Mucosa of rectum (tissue), 2 donors: ENCODE measurements at regions not wholly inside any gene's neighbourhood (a gene's known extent, or its start where the extent isn't known, plus 50 kb on each side); places are given as distances from the start of the nearest gene placed in this dataset.

Experiments
- H3K27ac ChIP-seq, 2 donors: one replicate each; pipeline ENCODE4 v1.7.0; 2013; ENCODE audit warnings: inconsistent platforms in 2 of 2, low read depth in 2 of 2, low read length in 2 of 2
- H3K27me3 ChIP-seq, 2 donors: one replicate each; pipeline ENCODE4 v1.7.0; 2013; ENCODE audit warnings: low read length in 2 of 2; ENCODE audit not compliant: control insufficient read depth in 2 of 2, insufficient read depth in 2 of 2
- H3K36me3 ChIP-seq, 2 donors: one replicate each; pipeline ENCODE4 v1.7.0; 2013; ENCODE audit warnings: low read length in 2 of 2; ENCODE audit not compliant: control insufficient read depth in 2 of 2, insufficient read depth in 2 of 2
- H3K4me1 ChIP-seq, 2 donors: one replicate each; pipeline ENCODE4 v1.7.0; 2013; ENCODE audit warnings: low read length in 2 of 2, mild to moderate bottlenecking in 1 of 2; ENCODE audit not compliant: control insufficient read depth in 2 of 2, insufficient read depth in 2 of 2
- H3K4me3 ChIP-seq, 2 donors: one replicate each; pipeline ENCODE4 v1.7.0; 2013; ENCODE audit warnings: low read length in 2 of 2
- H3K9ac ChIP-seq, 2 donors: one replicate each; pipeline ENCODE4 v1.7.0; 2013; ENCODE audit warnings: low read length in 2 of 2, low read depth in 1 of 2, mild to moderate bottlenecking in 1 of 2
- H3K9me3 ChIP-seq, 2 donors: one replicate each; pipeline ENCODE4 v1.7.0; 2013; ENCODE audit warnings: low read length in 2 of 2; ENCODE audit not compliant: control insufficient read depth in 2 of 2
- donor health status: healthy.
- donor health status: Normal muscosa, but diverticular disease.

- no peak overlapping the region for H3K27ac ChIP-seq
Measured at GRCh38 chr9:31236344-31236743, 1148.1 kb upstream of the ACO1 start.

GRCh38 chr9:31243386-31243785 is 1141.1 kb upstream of the ACO1 start:
- H3K36me3 ChIP-seq: no peaks in the 10 kb centered on the region
- no peak overlapping the region for H3K27ac ChIP-seq
- no peaks in the 10 kb centered on the region for H3K4me1 ChIP-seq
- no peak overlapping the region for H3K9ac ChIP-seq
- no peaks in the 10 kb centered on the region for H3K9me3 ChIP-seq
- no peaks in the 10 kb centered on the region for H3K27me3 ChIP-seq
- no peak overlapping the region for H3K4me3 ChIP-seq

More at GRCh38 chr9:31236344-31236743, 1148.1 kb upstream of the ACO1 start:
- no peaks in the 10 kb centered on the region for H3K9me3 ChIP-seq
- no peaks in the 10 kb centered on the region for H3K27me3 ChIP-seq
- H3K36me3 ChIP-seq: no peaks in the 10 kb centered on the region
- H3K4me3 ChIP-seq: no peak overlapping the region
- H3K4me1 ChIP-seq: no peaks in the 10 kb centered on the region
- no peak overlapping the region for H3K9ac ChIP-seq

- no peak overlapping the region for H3K27ac ChIP-seq
- H3K9ac ChIP-seq: no peak overlapping the region
- H3K36me3 ChIP-seq: no peaks in the 10 kb centered on the region
- H3K4me1 ChIP-seq: no peaks in the 10 kb centered on the region
- no peak overlapping the region for H3K4me3 ChIP-seq
- no peaks in the 10 kb centered on the region for H3K27me3 ChIP-seq
- H3K9me3 ChIP-seq: no peaks in the 10 kb centered on the region
Measured at GRCh38 chr9:31248156-31248555, 1136.3 kb upstream of the ACO1 start.

- Histone ChIP-seq H3K9me3 (no peaks in the 10 kb centered on the region), H3K9ac (no peak overlapping the region), H3K27me3 (no peaks in the 10 kb centered on the region), H3K27ac (no peak overlapping the region), H3K36me3 (no peaks in the 10 kb centered on the region), H3K4me3 (no peak overlapping the region), H3K4me1 (no peaks in the 10 kb centered on the region)
Measured at GRCh38 chr9:31251386-31251785, 1133.1 kb upstream of the ACO1 start.

GRCh38 chr9:31253800-31254762 is 1130.4 kb upstream of the ACO1 start:
- H3K4me3 ChIP-seq: no peak overlapping the region
- no peaks in the 10 kb centered on the region for H3K9me3 ChIP-seq

GRCh38 chr9:31255211-31255610 is 1129.2 kb upstream of the ACO1 start:
- no peak overlapping the region for H3K27ac ChIP-seq
- H3K4me3 ChIP-seq: no peak overlapping the region
- H3K27me3 ChIP-seq: no peaks in the 10 kb centered on the region
- no peaks in the 10 kb centered on the region for H3K36me3 ChIP-seq
- no peak overlapping the region for H3K9ac ChIP-seq
- no peaks in the 10 kb centered on the region for H3K9me3 ChIP-seq
- no peaks in the 10 kb centered on the region for H3K4me1 ChIP-seq

More at GRCh38 chr9:31253800-31254762, 1130.4 kb upstream of the ACO1 start:
- H3K4me1 ChIP-seq: no peaks in the 10 kb centered on the region
- H3K27ac ChIP-seq: no peak overlapping the region
- H3K9ac ChIP-seq: no peak overlapping the region
- no peaks in the 10 kb centered on the region for H3K36me3 ChIP-seq
- no peaks in the 10 kb centered on the region for H3K27me3 ChIP-seq

- Histone ChIP-seq H3K36me3 (no peaks in the 10 kb centered on the region), H3K9me3 (no peaks in the 10 kb centered on the region), H3K4me1 (no peaks in the 10 kb centered on the region), H3K27me3 (no peaks in the 10 kb centered on the region), H3K27ac (no peak overlapping the region), H3K9ac (no peak overlapping the region), H3K4me3 (no peak overlapping the region)
Measured at GRCh38 chr9:31259824-31260223, 1124.6 kb upstream of the ACO1 start.

- no peaks in the 10 kb centered on the region for H3K27me3 ChIP-seq
- H3K27ac ChIP-seq: peak overlapping the region; percentile 70 to 72
- no peak overlapping the region for H3K9ac ChIP-seq
- H3K36me3 ChIP-seq: no peaks in the 10 kb centered on the region
- no peak overlapping the region for H3K4me3 ChIP-seq
- no peaks in the 10 kb centered on the region for H3K9me3 ChIP-seq
- H3K4me1 ChIP-seq: no peaks in the 10 kb centered on the region
Measured at GRCh38 chr9:31272456-31273295, 1111.8 kb upstream of the ACO1 start.

- no peaks in the 10 kb centered on the region for H3K36me3 ChIP-seq
- H3K4me1 ChIP-seq: no peaks in the 10 kb centered on the region
- no peaks in the 10 kb centered on the region for H3K9me3 ChIP-seq
- no peak overlapping the region for H3K4me3 ChIP-seq
- H3K9ac ChIP-seq: no peak overlapping the region
- no peak overlapping the region for H3K27ac ChIP-seq
- no peaks in the 10 kb centered on the region for H3K27me3 ChIP-seq
Measured at GRCh38 chr9:31275419-31275818, 1109.0 kb upstream of the ACO1 start.

GRCh38 chr9:31290731-31291130 is 1093.7 kb upstream of the ACO1 start:
- Histone ChIP-seq H3K27me3 (no peaks in the 10 kb centered on the region), H3K27ac (no peak overlapping the region), H3K9me3 (no peaks in the 10 kb centered on the region), H3K9ac (no peak overlapping the region), H3K36me3 (no peaks in the 10 kb centered on the region), H3K4me3 (no peak overlapping the region), H3K4me1 (no peaks in the 10 kb centered on the region)
